ENCODE measurements at regions not wholly inside any gene's neighbourhood (a gene's known extent, or its start where the extent isn't known, plus 50 kb on each side); places are given as distances from the start of the nearest gene placed in this dataset.

GRCh38 chr10:29687421-29688164 lies 52.8 kb upstream of the SVIL start:
- DNase-seq (ENCODE audit: low spot score): no peak

DNA sequence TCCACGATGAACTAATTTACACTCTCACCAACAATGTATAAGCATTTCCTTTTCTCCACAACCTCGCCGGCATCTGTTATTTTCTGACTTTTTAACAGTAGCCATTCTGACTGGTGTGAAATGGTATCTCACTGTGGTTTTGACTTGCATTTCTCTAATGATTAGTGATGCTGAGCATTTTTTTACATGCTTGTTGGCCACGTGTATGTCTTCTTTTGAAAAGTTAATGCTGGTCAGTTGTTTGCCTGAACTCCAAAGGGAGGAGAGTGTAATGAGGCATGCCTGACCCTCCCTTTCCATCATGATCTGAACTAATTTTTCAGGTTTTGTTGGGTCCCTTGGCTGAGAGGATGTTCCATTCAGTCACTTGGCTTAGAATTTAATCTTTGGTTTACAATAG lies 50.7 kb upstream of the SVIL start:
- no peak for DNase-seq (ENCODE audit: low spot score)
